PC-3 (cell line): ENCODE measurements at regions not wholly inside any gene's neighbourhood (a gene's known extent, or its start where the extent isn't known, plus 50 kb on each side); places are given as distances from the start of the nearest gene placed in this dataset.

Source experiments
- ATAC-seq: fragments of 200-7000 bp; cut with Tn5 transposase; 2 replicates; pipeline ENCODE4 v1.9.1; 2020; ENCODE audit warnings: mild to moderate bottlenecking, moderate library complexity
- BruUV-seq: library from RNA; stranded (reverse); fragments of 400-500 nt; replicated peaks from 2 replicates; lab custom pipeline; 2021; lab: Mats Ljungman, UMichigan
- CTCF ChIA-PET: fragments of 300-600 bp; sonication (Branson Sonifier 250); formaldehyde crosslinking; loops from one replicate; lab custom pipeline; 2022; ENCODE audit warnings: antibody characterized with exemption; lab: Charles Lee
- POLR2A ChIA-PET: fragments of 300-600 bp; sonication (Branson Sonifier 250); formaldehyde crosslinking; loops from one replicate; lab custom pipeline; 2022; ENCODE audit warnings: antibody characterized with exemption; ENCODE audit not compliant: unreplicated experiment; lab: Charles Lee
- DNase-seq: peaks from one replicate; pipeline ENCODE4 v3.0.0-alpha.2; 2015
- H2AFZ ChIP-seq: fragments of 300-600 bp; sonication (generic); 2 replicates; pipeline ENCODE4 v1.6.0; 2016; ENCODE audit warnings: antibody characterized with exemption, low read length
- H3F3A ChIP-seq: fragments of 300-600 bp; sonication (generic); one replicate; pipeline ENCODE4 v1.6.0; 2017; ENCODE audit warnings: antibody characterized with exemption, low read length, control low read depth, mild to moderate bottlenecking; ENCODE audit not compliant: unreplicated experiment
- H3K27ac ChIP-seq: fragments of 300-600 bp; sonication (generic); 2 replicates; pipeline ENCODE4 v1.5.1; 2016; ENCODE audit warnings: mild to moderate bottlenecking, low read length
- H3K27me3 ChIP-seq: fragments of 300-600 bp; sonication (generic); 2 replicates; pipeline ENCODE4 v1.6.1; 2016; ENCODE audit warnings: low read length, mixed read lengths
- H3K36me3 ChIP-seq: fragments of 300-600 bp; sonication (generic); 2 replicates; pipeline ENCODE4 v1.6.1; 2016; ENCODE audit warnings: low read depth, mixed run types, low read length, mixed read lengths
- H3K4me1 ChIP-seq: fragments of 300-600 bp; sonication (generic); 2 replicates; pipeline ENCODE4 v1.5.1; 2016; ENCODE audit warnings: low read length; ENCODE audit not compliant: insufficient read depth
- H3K4me2 ChIP-seq: fragments of 300-600 bp; sonication (generic); 2 replicates; pipeline ENCODE4 v1.6.0; 2016; ENCODE audit warnings: low read length
- H3K4me3 ChIP-seq: fragments of 300-600 bp; sonication (generic); 2 replicates; pipeline ENCODE4 v1.5.1; 2016; ENCODE audit warnings: mild to moderate bottlenecking, low read length, mixed read lengths
- H3K79me2 ChIP-seq: fragments of 300-600 bp; sonication (generic); 2 replicates; pipeline ENCODE4 v1.6.1; 2017; ENCODE audit warnings: low read length, mixed read lengths
- H3K9ac ChIP-seq: fragments of 300-600 bp; sonication (generic); 2 replicates; pipeline ENCODE4 v1.6.0; 2016; ENCODE audit warnings: mild to moderate bottlenecking, low read length
- H3K9me2 ChIP-seq: fragments of 300-600 bp; sonication (generic); replicated peaks from 2 replicates; pipeline ENCODE4 v1.6.1; 2016; ENCODE audit warnings: mixed run types, low read length, mixed read lengths
- H3K9me3 ChIP-seq: fragments of 300-600 bp; sonication (generic); 2 replicates; pipeline ENCODE4 v1.6.1; 2016; ENCODE audit warnings: low read length, mixed read lengths
- H4K20me1 ChIP-seq: fragments of 300-600 bp; sonication (generic); 2 replicates; pipeline ENCODE4 v1.6.1; 2016; ENCODE audit warnings: low read length, mixed read lengths
- CTCF ChIP-seq: fragments of 300-600 bp; sonication (generic); conservative IDR thresholded peaks from 2 replicates; pipeline ENCODE4 v1.5.1; 2017; ENCODE audit warnings: antibody characterized with exemption, low read depth, mild to moderate bottlenecking, low read length
- EZH2 ChIP-seq: fragments of 300-600 bp; sonication (generic); IDR thresholded peaks from one replicate; pipeline ENCODE4 v1.6.1; 2017; ENCODE audit warnings: antibody characterized with exemption, mild to moderate bottlenecking, low read length; ENCODE audit not compliant: unreplicated experiment
- EZH2phosphoT487 ChIP-seq: fragments of 300-600 bp; sonication (generic); IDR thresholded peaks from 2 replicates; pipeline ENCODE4 v1.6.1; 2018; ENCODE audit warnings: mild to moderate bottlenecking, antibody characterized with exemption, low read length, borderline replicate concordance
- intact Hi-C: fragments of 100-400 bp; cut with micrococcal nuclease; formaldehyde crosslinking; loops from 2 replicates; pipeline ENCODE4 v1.9.0; 2023

GRCh38 chr3:45277636-45278035 lies 51.5 kb upstream of the TMEM158 start:
- H3F3A ChIP-seq: no peaks in the 10 kb centered on the region
- H3K4me1 ChIP-seq: peaks cover 11% of the 10 kb centered on the region
- CTCF ChIA-PET: no interaction called here
- H3K9ac ChIP-seq: no peak overlapping the region
- H3K27me3 ChIP-seq: no peaks in the 10 kb centered on the region
- no peaks in the 10 kb centered on the region for H4K20me1 ChIP-seq
- TF ChIP-seq EZH2phosphoT487 (no peak), CTCF (no peak), EZH2 (no peak)
- no peaks in the 10 kb centered on the region for H3K79me2 ChIP-seq
- no peak overlapping the region for H3K27ac ChIP-seq
- 0 out of 2 replicates have a peak, but pooled peaks cover 9% of the 10 kb centered on the region for H3K9me3 ChIP-seq
- ATAC-seq (no peak), DNase-seq (no peak)
- no TSS peak for BruUV-seq
- H3K4me2 ChIP-seq: no peak overlapping the region
- POLR2A ChIA-PET: no interaction called here
- H3K9me2 ChIP-seq: no peaks in the 10 kb centered on the region
- H3K36me3 ChIP-seq: no peaks in the 10 kb centered on the region
- no peak overlapping the region for H2AFZ ChIP-seq
- intact Hi-C loops: no loop called here
- H3K4me3 ChIP-seq: no peak overlapping the region

- TF ChIP-seq CTCF: no peak
- TF ChIP-seq EZH2phosphoT487: no peak
- TF ChIP-seq EZH2: no peak
- intact Hi-C loops: no loop called here
- DNase-seq (peak; percentile 16), ATAC-seq (no peak)
- Histone ChIP-seq H3K4me3 (no peak overlapping the region), H3K27me3 (peaks cover under 1% of the 10 kb centered on the region; the same call in 1 of the 2 replicates), H3K79me2 (no peaks in the 10 kb centered on the region), H3K36me3 (no peaks in the 10 kb centered on the region), H3K9ac (no peak overlapping the region), H3K9me3 (0 out of 2 replicates have a peak, but pooled peaks cover 9% of the 10 kb centered on the region), H3K9me2 (no peaks in the 10 kb centered on the region), H3K4me2 (no peak overlapping the region), H3K4me1 (no peaks in the 10 kb centered on the region), H2AFZ (no peak overlapping the region), H3K27ac (no peak overlapping the region), H4K20me1 (no peaks in the 10 kb centered on the region), H3F3A (no peaks in the 10 kb centered on the region)
- ChIA-PET POLR2A (no interaction called here), CTCF (no interaction called here)
- BruUV-seq: no TSS peak
These were observed 54.1 kb upstream of the TMEM158 start for GRCh38 chr3:45280232-45280631.

- no peak for DNase-seq
- H3K27me3 ChIP-seq: peaks cover 7% of the 10 kb centered on the region; the same call in 1 of the 2 replicates
- CTCF ChIA-PET: no interaction called here
- no peaks in the 10 kb centered on the region for H3K36me3 ChIP-seq
- no peak overlapping the region for H3K27ac ChIP-seq
- 0 out of 2 replicates have a peak, but pooled peaks cover 9% of the 10 kb centered on the region for H3K9me3 ChIP-seq
- no peaks in the 10 kb centered on the region for H3K79me2 ChIP-seq
- H4K20me1 ChIP-seq: no peaks in the 10 kb centered on the region
- intact Hi-C loops: no loop called here
- TF ChIP-seq EZH2phosphoT487 (no peak), CTCF (no peak), EZH2 (no peak)
- no peak overlapping the region for H2AFZ ChIP-seq
- no peaks in the 10 kb centered on the region for H3K4me1 ChIP-seq
- POLR2A ChIA-PET: no interaction called here
- H3K9me2 ChIP-seq: no peaks in the 10 kb centered on the region
- ATAC-seq: no peak
- no peak overlapping the region for H3K4me2 ChIP-seq
- H3K4me3 ChIP-seq: no peak overlapping the region
- H3F3A ChIP-seq: no peaks in the 10 kb centered on the region
- BruUV-seq: no TSS peak
- H3K9ac ChIP-seq: no peak overlapping the region
These were observed 54.9 kb upstream of the TMEM158 start for GRCh38 chr3:45280971-45281370.
